ENCODE measurements at regions not wholly inside any gene's neighbourhood (a gene's known extent, or its start where the extent isn't known, plus 50 kb on each side); places are given as distances from the start of the nearest gene placed in this dataset.

- Mint-ChIP-seq H3K27ac (no peak overlapping the region), H3K9me3 (peaks cover 25% of the 10 kb centered on the region), H3K4me3 (no peak overlapping the region), H3K27me3 (peaks cover 6% of the 10 kb centered on the region), H3K4me1 (ENCODE audit: low read depth) (no peaks in the 10 kb centered on the region), H3K36me3 (peaks cover 2% of the 10 kb centered on the region)
- CTCF ChIA-PET, result interaction anchor here (1.3 kb wide), 1 partner anchor 18 kb away, joined by 3 read pairs; no protein-coding TSS in a partner anchor
- DNase-seq, result no peak
- POLR2A ChIA-PET, result no interaction called here
- intact Hi-C loops (cut with micrococcal nuclease), result no loop called here
Observed at GRCh38 chr1:34488080-34488708, 266.7 kb upstream of the GJB5 start.

GRCh38 chr1:34500451-34500850 is 254.4 kb upstream of the GJB5 start:
- peak; percentile 14 for DNase-seq
- intact Hi-C loops (cut with micrococcal nuclease), result no loop called here
- Mint-ChIP-seq H3K27ac (no peak overlapping the region), H3K4me1 (ENCODE audit: low read depth) (no peaks in the 10 kb centered on the region), H3K4me3 (no peak overlapping the region), H3K27me3 (peaks cover 10% of the 10 kb centered on the region), H3K36me3 (no peaks in the 10 kb centered on the region), H3K9me3 (no peaks in the 10 kb centered on the region)
- CTCF ChIA-PET, result no interaction called here
- POLR2A ChIA-PET, result no interaction called here

- POLR2A ChIA-PET, result no interaction called here
- peaks cover 23% of the 10 kb centered on the region for H3K9me3 Mint-ChIP-seq
- no peak for DNase-seq
- no peak overlapping the region for H3K27ac Mint-ChIP-seq
- CTCF ChIA-PET, result no interaction called here
- no peak overlapping the region for H3K4me3 Mint-ChIP-seq
- H3K27me3 Mint-ChIP-seq, result no peaks in the 10 kb centered on the region
- no peaks in the 10 kb centered on the region for H3K4me1 Mint-ChIP-seq (ENCODE audit: low read depth)
- H3K36me3 Mint-ChIP-seq, result peaks cover 2% of the 10 kb centered on the region
- intact Hi-C loops (cut with micrococcal nuclease), result no loop called here
Observed at GRCh38 chr1:34511802-34512201, 243.0 kb upstream of the GJB5 start.

- Mint-ChIP-seq H3K27ac (no peak overlapping the region), H3K4me1 (ENCODE audit: low read depth) (no peaks in the 10 kb centered on the region), H3K9me3 (no peaks in the 10 kb centered on the region), H3K36me3 (no peaks in the 10 kb centered on the region), H3K27me3 (peaks cover 4% of the 10 kb centered on the region), H3K4me3 (no peak overlapping the region)
- intact Hi-C loops (cut with micrococcal nuclease), result no loop called here
- ChIA-PET POLR2A (no interaction called here), CTCF (no interaction called here)
- DNase-seq, result no peak
Observed at GRCh38 chr1:34518146-34518699, 236.6 kb upstream of the GJB5 start.

GRCh38 chr1:34520111-34520510 is 234.7 kb upstream of the GJB5 start:
- Mint-ChIP-seq H3K9me3 (no peaks in the 10 kb centered on the region), H3K27me3 (peaks cover 10% of the 10 kb centered on the region), H3K4me3 (no peak overlapping the region), H3K36me3 (no peaks in the 10 kb centered on the region), H3K27ac (no peak overlapping the region), H3K4me1 (ENCODE audit: low read depth) (no peaks in the 10 kb centered on the region)
- intact Hi-C loops (cut with micrococcal nuclease), result no loop called here
- CTCF ChIA-PET, result no interaction called here
- POLR2A ChIA-PET, result no interaction called here
- DNase-seq, result no peak

- Mint-ChIP-seq H3K4me1 (ENCODE audit: low read depth) (no peaks in the 10 kb centered on the region), H3K27me3 (peaks cover 21% of the 10 kb centered on the region), H3K4me3 (no peak overlapping the region), H3K36me3 (no peaks in the 10 kb centered on the region), H3K9me3 (no peaks in the 10 kb centered on the region), H3K27ac (no peak overlapping the region)
- intact Hi-C loops (cut with micrococcal nuclease), result no loop called here
- no peak for DNase-seq
- CTCF ChIA-PET, result no interaction called here
- POLR2A ChIA-PET, result no interaction called here
Observed at GRCh38 chr1:34524783-34525182, 230.1 kb upstream of the GJB5 start.

- intact Hi-C loops (cut with micrococcal nuclease), result no loop called here
- H3K4me1 Mint-ChIP-seq (ENCODE audit: low read depth), result no peaks in the 10 kb centered on the region
- DNase-seq, result no peak
- ChIA-PET POLR2A (no interaction called here), CTCF (no interaction called here)
- H3K27me3 Mint-ChIP-seq, result peaks cover 15% of the 10 kb centered on the region
- no peak overlapping the region for H3K27ac Mint-ChIP-seq
- H3K9me3 Mint-ChIP-seq, result no peaks in the 10 kb centered on the region
- no peaks in the 10 kb centered on the region for H3K36me3 Mint-ChIP-seq
- H3K4me3 Mint-ChIP-seq, result no peak overlapping the region
Observed at GRCh38 chr1:34529935-34530859, 224.7 kb upstream of the GJB5 start.

- CTCF ChIA-PET, result interaction anchor here (1.3 kb wide), 1 partner anchor 72 kb away, joined by 3 read pairs; no protein-coding TSS in a partner anchor
- Mint-ChIP-seq H3K4me1 (ENCODE audit: low read depth) (no peaks in the 10 kb centered on the region), H3K27ac (no peak overlapping the region), H3K27me3 (peaks cover 11% of the 10 kb centered on the region), H3K36me3 (no peaks in the 10 kb centered on the region), H3K4me3 (no peak overlapping the region), H3K9me3 (no peaks in the 10 kb centered on the region)
- no peak for DNase-seq
- intact Hi-C loops (cut with micrococcal nuclease), result no loop called here
- POLR2A ChIA-PET, result no interaction called here
Observed at GRCh38 chr1:34532113-34532512, 222.7 kb upstream of the GJB5 start.

- Mint-ChIP-seq H3K4me3 (no peak overlapping the region), H3K9me3 (no peaks in the 10 kb centered on the region), H3K27me3 (peaks cover 10% of the 10 kb centered on the region), H3K36me3 (no peaks in the 10 kb centered on the region), H3K27ac (no peak overlapping the region), H3K4me1 (ENCODE audit: low read depth) (no peaks in the 10 kb centered on the region)
- DNase-seq, result no peak
- CTCF ChIA-PET, result no interaction called here
- POLR2A ChIA-PET, result interaction anchor here (0.6 kb wide), 1 partner anchor 45 kb away, joined by 7 read pairs; no protein-coding TSS in a partner anchor
- intact Hi-C loops (cut with micrococcal nuclease), result no loop called here
Observed at GRCh38 chr1:34538481-34538880, 216.4 kb upstream of the GJB5 start.

GRCh38 chr1:34547046-34547674 is 207.7 kb upstream of the GJB5 start:
- peaks cover 24% of the 10 kb centered on the region for H3K27me3 Mint-ChIP-seq
- H3K27ac Mint-ChIP-seq, result no peak overlapping the region
- H3K4me3 Mint-ChIP-seq, result no peak overlapping the region
- H3K9me3 Mint-ChIP-seq, result no peaks in the 10 kb centered on the region
- POLR2A ChIA-PET, result no interaction called here
- intact Hi-C loops (cut with micrococcal nuclease), result no loop called here
- CTCF ChIA-PET, result no interaction called here
- no peaks in the 10 kb centered on the region for H3K4me1 Mint-ChIP-seq (ENCODE audit: low read depth)
- H3K36me3 Mint-ChIP-seq, result no peaks in the 10 kb centered on the region
- no peak for DNase-seq

GRCh38 chr1:34549199-34549598 is 205.6 kb upstream of the GJB5 start:
- intact Hi-C loops (cut with micrococcal nuclease), result no loop called here
- CTCF ChIA-PET, result no interaction called here

GRCh38 chr1:34578306-34578705 is 176.5 kb upstream of the GJB5 start:
- POLR2A ChIA-PET, result no interaction called here
- no peak for DNase-seq
- CTCF ChIA-PET, result no interaction called here
- H3K36me3 Mint-ChIP-seq, result no peaks in the 10 kb centered on the region
- H3K9me3 Mint-ChIP-seq, result peaks cover 2% of the 10 kb centered on the region
- intact Hi-C loops (cut with micrococcal nuclease), result no loop called here
- no peaks in the 10 kb centered on the region for H3K4me1 Mint-ChIP-seq (ENCODE audit: low read depth)
- no peak overlapping the region for H3K4me3 Mint-ChIP-seq
- peaks cover 21% of the 10 kb centered on the region for H3K27me3 Mint-ChIP-seq
- H3K27ac Mint-ChIP-seq, result no peak overlapping the region

More at GRCh38 chr1:34549199-34549598, 205.6 kb upstream of the GJB5 start:
- peak; percentile 11 for DNase-seq
- Mint-ChIP-seq H3K27me3 (peaks cover 24% of the 10 kb centered on the region), H3K9me3 (no peaks in the 10 kb centered on the region), H3K36me3 (no peaks in the 10 kb centered on the region), H3K4me1 (ENCODE audit: low read depth) (no peaks in the 10 kb centered on the region), H3K27ac (no peak overlapping the region), H3K4me3 (no peak overlapping the region)
- POLR2A ChIA-PET, result no interaction called here
